GM23338 (cell line): ENCODE measurements at regions not wholly inside any gene's neighbourhood (a gene's known extent, or its start where the extent isn't known, plus 50 kb on each side); places are given as distances from the start of the nearest gene placed in this dataset.

Experiments used
- CTCF ChIP-seq, 2 experiments: fragments of 200-600 bp in 1 of 2; sonication (generic) in 1 of 2; conservative IDR thresholded peaks; 2 replicates each; pipeline versions ENCODE4 v1.5.1 to v1.6.1; 2016 to 2017; ENCODE audit warnings: antibody characterized with exemption in 2 of 2, low read depth in 2 of 2, mild to moderate bottlenecking in 2 of 2, moderate library complexity in 1 of 2
- ETS1 ChIP-seq: IDR thresholded peaks from 2 replicates; pipeline ENCODE4 v1.6.1; 2016; ENCODE audit warnings: antibody characterized with exemption
- EZH2 ChIP-seq: fragments of 200-600 bp; sonication (generic); IDR thresholded peaks from one replicate; pipeline ENCODE4 v1.8.0; 2017; ENCODE audit warnings: antibody characterized with exemption, mild to moderate bottlenecking, low read depth; ENCODE audit not compliant: unreplicated experiment
- EZH2phosphoT487 ChIP-seq: fragments of 200-600 bp; sonication (generic); IDR thresholded peaks from one replicate; pipeline ENCODE4 v1.8.1; 2018; ENCODE audit warnings: antibody characterized with exemption; ENCODE audit not compliant: unreplicated experiment
- JUNB ChIP-seq: IDR thresholded peaks from one replicate; pipeline ENCODE4 v1.6.1; 2016; ENCODE audit warnings: antibody characterized with exemption; ENCODE audit not compliant: unreplicated experiment
- POLR2AphosphoS5 ChIP-seq: IDR thresholded peaks from 2 replicates; pipeline ENCODE4 v1.6.1; 2016; ENCODE audit warnings: antibody characterized with exemption, low read depth
- REST ChIP-seq: IDR thresholded peaks from one replicate; pipeline ENCODE4 v1.6.1; 2018; ENCODE audit warnings: antibody characterized with exemption; ENCODE audit not compliant: unreplicated experiment
- STAT1 ChIP-seq: IDR thresholded peaks from one replicate; pipeline ENCODE4 v1.6.1; 2016; ENCODE audit warnings: antibody characterized with exemption; ENCODE audit not compliant: unreplicated experiment
- ZNF114 ChIP-seq: fragments of 250-450 bp; sonication (Bioruptor Pico); IDR thresholded peaks from 2 replicates; pipeline ENCODE4 v1.5.0; 2020; ENCODE audit warnings: mild to moderate bottlenecking, moderate library complexity

- no peak for TF ChIP-seq CTCF (conservative IDR thresholded peaks at IDR 0.05; ENCODE audit: low read depth in 2 of 2)
- TF ChIP-seq EZH2, result no peak
- no peak for TF ChIP-seq POLR2AphosphoS5
- TF ChIP-seq ETS1, result no peak
- no peak for TF ChIP-seq EZH2phosphoT487
- TF ChIP-seq REST, result no peak
- no peak for TF ChIP-seq JUNB
- TF ChIP-seq STAT1, result no peak
- TF ChIP-seq ZNF114 (CRISPR knock-in tag), result no peak
Observed at GRCh38 chr9:80204054-80204453, 632.3 kb downstream of the TLE4 start.
